Colonic mucosa (tissue), 4 donors: ENCODE measurements at regions not wholly inside any gene's neighbourhood (a gene's known extent, or its start where the extent isn't known, plus 50 kb on each side); places are given as distances from the start of the nearest gene placed in this dataset.

ENCODE experiments used
- DNase-seq: peaks from one replicate; pipeline ENCODE4 v3.0.0-alpha.2; 2020
- H3K27ac ChIP-seq: fragments of 200-600 bp; one replicate; pipeline ENCODE4 v1.8.0; 2021
- H3K27me3 ChIP-seq: fragments of 200-600 bp; one replicate; pipeline ENCODE4 v1.8.0; 2021
- H3K36me3 ChIP-seq: fragments of 200-600 bp; one replicate; pipeline ENCODE4 v1.8.0; 2021
- H3K4me1 ChIP-seq: fragments of 200-600 bp; one replicate; pipeline ENCODE4 v1.8.0; 2021; ENCODE audit warnings: mild to moderate bottlenecking
- H3K4me3 ChIP-seq: fragments of 200-600 bp; one replicate; pipeline ENCODE4 v1.8.0; 2021
- H3K9ac ChIP-seq, 2 donors: one replicate each; pipeline ENCODE4 v1.7.0; 2013; ENCODE audit warnings: control low read depth in 2 of 2, low read depth in 2 of 2, low read length in 2 of 2
- H3K9me3 ChIP-seq: fragments of 200-600 bp; one replicate; pipeline ENCODE4 v1.8.0; 2021
- intact Hi-C: fragments of 100-400 bp; cut with DNase I; formaldehyde crosslinking; loops from one replicate; pipeline ENCODE4 v1.14.1; 2022
- TF ChIP-seq, protein P1 (sequence below): fragments of 200-600 bp; IDR thresholded peaks from one replicate; pipeline ENCODE4 v1.8.0; 2022; ENCODE audit warnings: antibody characterized with exemption, mild to moderate bottlenecking
- donor health status: healthy.
- donor health status: DM: no; HTN: no; CAD: no.
- donor health status: DM: no; HTN: no; CAD: no.

DNA sequence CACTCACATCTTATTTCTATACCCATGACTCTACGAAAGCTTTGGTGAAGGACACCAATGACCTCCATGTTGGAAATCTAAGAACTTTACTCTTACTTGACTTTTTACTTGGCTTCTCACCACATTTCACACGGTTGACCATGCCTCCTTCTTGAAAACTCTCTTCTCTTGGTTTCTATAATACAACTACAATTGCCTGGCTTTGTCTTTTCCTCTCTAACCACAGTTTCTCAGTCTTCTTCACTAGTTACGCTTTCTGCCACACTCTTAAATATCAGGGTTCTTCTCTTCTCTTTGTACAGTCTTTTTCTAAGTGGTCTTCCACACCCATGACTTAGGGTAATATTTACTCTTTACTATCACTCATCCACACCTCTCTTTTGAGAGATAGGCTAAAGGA is 2079.8 kb upstream of the WWC1 start:
- DNase-seq = no peak
- H3K9me3 ChIP-seq = no peaks in the 10 kb centered on the region
- no peaks in the 10 kb centered on the region for H3K36me3 ChIP-seq
- no peak overlapping the region for H3K9ac ChIP-seq
- no peaks in the 10 kb centered on the region for H3K27me3 ChIP-seq
- TF ChIP-seq, protein P1, sequence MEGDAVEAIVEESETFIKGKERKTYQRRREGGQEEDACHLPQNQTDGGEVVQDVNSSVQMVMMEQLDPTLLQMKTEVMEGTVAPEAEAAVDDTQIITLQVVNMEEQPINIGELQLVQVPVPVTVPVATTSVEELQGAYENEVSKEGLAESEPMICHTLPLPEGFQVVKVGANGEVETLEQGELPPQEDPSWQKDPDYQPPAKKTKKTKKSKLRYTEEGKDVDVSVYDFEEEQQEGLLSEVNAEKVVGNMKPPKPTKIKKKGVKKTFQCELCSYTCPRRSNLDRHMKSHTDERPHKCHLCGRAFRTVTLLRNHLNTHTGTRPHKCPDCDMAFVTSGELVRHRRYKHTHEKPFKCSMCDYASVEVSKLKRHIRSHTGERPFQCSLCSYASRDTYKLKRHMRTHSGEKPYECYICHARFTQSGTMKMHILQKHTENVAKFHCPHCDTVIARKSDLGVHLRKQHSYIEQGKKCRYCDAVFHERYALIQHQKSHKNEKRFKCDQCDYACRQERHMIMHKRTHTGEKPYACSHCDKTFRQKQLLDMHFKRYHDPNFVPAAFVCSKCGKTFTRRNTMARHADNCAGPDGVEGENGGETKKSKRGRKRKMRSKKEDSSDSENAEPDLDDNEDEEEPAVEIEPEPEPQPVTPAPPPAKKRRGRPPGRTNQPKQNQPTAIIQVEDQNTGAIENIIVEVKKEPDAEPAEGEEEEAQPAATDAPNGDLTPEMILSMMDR = no peak
- H3K4me3 ChIP-seq = no peak overlapping the region
- no peaks in the 10 kb centered on the region for H3K4me1 ChIP-seq
- H3K27ac ChIP-seq = no peak overlapping the region
- intact Hi-C loops = no loop called here

DNA sequence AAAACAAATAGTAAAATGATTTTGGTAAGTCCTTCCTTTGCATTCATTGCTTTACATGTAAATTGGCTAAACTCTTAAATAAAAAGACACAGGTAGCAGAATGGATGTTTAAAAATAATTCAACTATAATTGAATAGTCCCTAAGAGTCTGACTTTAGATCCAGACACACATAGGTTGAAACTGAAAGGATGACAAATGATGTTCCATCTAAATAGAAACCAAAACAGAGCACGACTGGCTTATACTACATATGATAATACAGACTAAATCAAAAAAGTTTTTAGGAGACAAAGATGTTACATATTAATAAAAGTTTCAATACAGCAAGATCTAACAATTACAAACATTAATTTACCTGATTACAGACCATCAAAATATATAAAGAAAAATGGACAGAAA is 2055.1 kb upstream of the WWC1 start:
- Histone ChIP-seq H3K9ac (no peak overlapping the region), H3K4me1 (no peaks in the 10 kb centered on the region), H3K4me3 (no peak overlapping the region), H3K27ac (no peak overlapping the region), H3K36me3 (no peaks in the 10 kb centered on the region), H3K27me3 (no peaks in the 10 kb centered on the region), H3K9me3 (no peaks in the 10 kb centered on the region)
- TF ChIP-seq, protein P1 = no peak
- intact Hi-C loops = no loop called here
- no peak for DNase-seq

DNA sequence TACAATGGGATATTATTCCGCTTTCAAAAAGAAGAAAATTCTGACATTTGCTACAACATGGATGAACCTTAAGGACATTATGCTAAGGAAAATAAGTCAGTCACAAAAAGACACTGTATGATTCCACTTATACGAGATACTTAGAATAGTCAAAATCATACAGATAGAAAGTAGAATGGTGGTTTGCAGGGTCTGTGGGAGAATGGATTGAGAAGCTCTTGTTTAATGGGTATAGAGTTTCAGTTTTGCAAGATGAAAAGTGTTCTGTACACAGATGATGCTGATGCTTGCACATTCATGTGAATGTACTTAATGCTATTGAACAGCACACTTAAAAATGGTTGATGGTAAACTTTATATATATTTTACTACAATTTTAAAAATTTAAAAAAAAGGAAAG is 2050.7 kb upstream of the WWC1 start:
- intact Hi-C loops = no loop called here
- Histone ChIP-seq H3K4me3 (no peak overlapping the region), H3K9ac (no peak overlapping the region), H3K27ac (no peak overlapping the region), H3K4me1 (no peaks in the 10 kb centered on the region), H3K36me3 (no peaks in the 10 kb centered on the region), H3K27me3 (no peaks in the 10 kb centered on the region), H3K9me3 (no peaks in the 10 kb centered on the region)
- DNase-seq = no peak
- TF ChIP-seq, protein P1 = no peak

DNA sequence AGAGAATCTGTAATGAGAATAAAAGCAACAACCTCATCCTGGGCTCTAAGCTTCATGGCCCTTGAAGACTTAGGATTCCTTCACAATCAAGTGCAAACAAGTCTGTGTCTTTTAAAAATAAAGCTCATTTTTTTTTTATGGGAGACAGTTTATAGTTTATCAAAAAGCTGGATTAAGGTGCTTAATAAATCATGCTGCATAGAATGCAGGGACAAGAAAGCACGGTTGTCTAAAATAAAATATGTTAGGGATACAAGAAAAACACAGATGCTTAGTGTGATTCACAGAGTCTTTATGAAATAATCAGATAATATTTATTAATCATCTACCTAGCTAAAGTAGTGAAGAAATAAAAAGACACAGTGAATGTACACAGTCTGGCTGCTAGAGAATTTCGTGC is 2045.9 kb upstream of the WWC1 start:
- H3K27ac ChIP-seq = no peak overlapping the region
- TF ChIP-seq, protein P1 = no peak
- H3K9me3 ChIP-seq = no peaks in the 10 kb centered on the region
- H3K36me3 ChIP-seq = no peaks in the 10 kb centered on the region
- DNase-seq = no peak
- no peaks in the 10 kb centered on the region for H3K27me3 ChIP-seq
- no peak overlapping the region for H3K9ac ChIP-seq
- intact Hi-C loops = no loop called here
- no peak overlapping the region for H3K4me3 ChIP-seq
- no peaks in the 10 kb centered on the region for H3K4me1 ChIP-seq

GRCh38 chr5:166251786-166252185 is 2039.7 kb upstream of the WWC1 start:
- no peaks in the 10 kb centered on the region for H3K9me3 ChIP-seq
- no peak overlapping the region for H3K9ac ChIP-seq
- H3K27ac ChIP-seq = no peak overlapping the region
- H3K27me3 ChIP-seq = no peaks in the 10 kb centered on the region
- no peaks in the 10 kb centered on the region for H3K36me3 ChIP-seq
- TF ChIP-seq, protein P1 = no peak
- no peak for DNase-seq
- intact Hi-C loops = no loop called here
- no peak overlapping the region for H3K4me3 ChIP-seq
- H3K4me1 ChIP-seq = no peaks in the 10 kb centered on the region

- intact Hi-C loops = no loop called here
- no peaks in the 10 kb centered on the region for H3K9me3 ChIP-seq
- H3K36me3 ChIP-seq = no peaks in the 10 kb centered on the region
- no peak overlapping the region for H3K27ac ChIP-seq
- no peaks in the 10 kb centered on the region for H3K27me3 ChIP-seq
- H3K9ac ChIP-seq = no peak overlapping the region
- H3K4me1 ChIP-seq = no peaks in the 10 kb centered on the region
- H3K4me3 ChIP-seq = no peak overlapping the region
- TF ChIP-seq, protein P1 = no peak
- DNase-seq = no peak
These were observed 2033.8 kb upstream of the WWC1 start for GRCh38 chr5:166257661-166258060.
